HG03469 (cell line): ENCODE measurements at regions not wholly inside any gene's neighbourhood (a gene's known extent, or its start where the extent isn't known, plus 50 kb on each side); places are given as distances from the start of the nearest gene placed in this dataset.

ENCODE experiments used
- ATAC-seq: cut with Tn5 transposase; IDR thresholded peaks from one replicate; pipeline ENCODE4 v1.9.1; 2021; ENCODE audit warnings: mild to moderate bottlenecking, moderate library complexity, moderate number of reproducible peaks; ENCODE audit not compliant: unreplicated experiment

DNA sequence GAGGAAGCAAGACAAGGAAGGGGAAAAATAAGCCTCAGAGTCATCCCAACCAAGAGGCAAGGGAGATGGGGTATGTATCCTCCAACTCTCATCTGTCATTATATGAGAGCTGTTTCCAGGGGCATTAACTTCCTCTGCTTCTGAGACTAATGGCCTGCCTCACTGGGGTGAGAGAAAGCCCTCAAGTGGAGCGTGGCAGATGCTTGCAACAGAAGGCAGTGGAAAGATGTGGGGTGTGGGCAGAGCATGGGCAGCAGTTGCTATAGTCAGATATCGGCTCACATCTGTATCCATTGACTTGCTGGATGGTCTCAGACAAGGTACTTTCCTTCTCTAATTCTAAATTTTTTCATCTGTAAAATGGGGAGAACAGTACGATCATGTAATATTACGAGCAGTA is 81.7 kb upstream of the PLCL2 start:
- no peak for ATAC-seq

DNA sequence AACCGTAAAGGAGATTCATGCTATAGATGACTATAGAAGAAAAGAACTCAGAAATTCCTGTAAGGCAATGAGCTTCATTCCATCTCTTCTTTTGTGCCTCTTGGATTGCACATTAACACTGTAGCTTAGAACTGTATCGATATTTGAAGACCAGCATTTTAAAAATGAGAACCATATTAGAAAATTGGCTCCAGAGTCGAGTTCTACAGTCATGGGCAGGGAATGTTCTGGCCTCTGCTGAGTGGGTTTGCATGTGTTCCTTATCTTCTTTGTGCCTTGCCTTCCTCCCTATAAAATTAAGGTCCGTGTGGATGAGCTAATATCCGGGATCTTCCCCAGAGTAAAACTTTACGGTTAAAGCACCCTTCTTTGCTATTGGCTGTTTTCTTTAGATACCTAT is 77.4 kb upstream of the PLCL2 start:
- no peak for ATAC-seq

DNA sequence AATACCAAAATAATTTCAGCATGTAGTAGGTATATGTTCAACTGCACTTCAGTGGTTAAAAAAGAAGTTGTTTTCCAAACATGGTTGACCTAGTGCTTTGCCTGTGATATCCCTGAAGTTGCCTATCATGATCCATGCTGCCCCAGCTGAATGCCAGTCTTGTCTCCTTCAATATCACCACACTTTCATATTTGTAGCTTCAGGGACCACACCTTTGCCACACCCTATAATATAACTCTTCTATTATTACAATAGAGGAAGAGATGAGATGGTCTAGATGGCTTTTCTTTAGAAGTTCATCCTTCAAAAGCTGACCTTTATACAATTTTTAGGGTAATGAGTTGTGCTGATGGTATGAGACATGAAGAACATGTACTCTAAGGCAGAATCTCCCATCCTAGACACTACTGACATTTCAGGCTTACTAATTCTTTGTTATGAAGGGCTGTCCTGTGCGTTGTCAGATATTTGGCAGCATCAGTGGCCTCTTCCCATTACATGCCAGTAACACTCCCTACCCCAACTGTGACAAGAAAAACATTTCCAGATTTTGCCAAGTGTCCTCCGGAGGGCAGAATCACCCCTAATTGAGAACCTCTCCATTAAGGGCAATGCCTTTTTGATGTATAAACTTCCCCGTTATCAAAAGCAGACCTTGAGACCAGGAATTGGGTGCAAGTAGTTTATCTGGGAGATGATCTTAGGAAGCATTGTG is 76.2 kb upstream of the PLCL2 start:
- no peak for ATAC-seq

- no peak for ATAC-seq
Observed at GRCh38 chr3:16809482-16809881, 75.3 kb upstream of the PLCL2 start.

- ATAC-seq: no peak
Observed at GRCh38 chr3:16809993-16810392, 74.8 kb upstream of the PLCL2 start.

DNA sequence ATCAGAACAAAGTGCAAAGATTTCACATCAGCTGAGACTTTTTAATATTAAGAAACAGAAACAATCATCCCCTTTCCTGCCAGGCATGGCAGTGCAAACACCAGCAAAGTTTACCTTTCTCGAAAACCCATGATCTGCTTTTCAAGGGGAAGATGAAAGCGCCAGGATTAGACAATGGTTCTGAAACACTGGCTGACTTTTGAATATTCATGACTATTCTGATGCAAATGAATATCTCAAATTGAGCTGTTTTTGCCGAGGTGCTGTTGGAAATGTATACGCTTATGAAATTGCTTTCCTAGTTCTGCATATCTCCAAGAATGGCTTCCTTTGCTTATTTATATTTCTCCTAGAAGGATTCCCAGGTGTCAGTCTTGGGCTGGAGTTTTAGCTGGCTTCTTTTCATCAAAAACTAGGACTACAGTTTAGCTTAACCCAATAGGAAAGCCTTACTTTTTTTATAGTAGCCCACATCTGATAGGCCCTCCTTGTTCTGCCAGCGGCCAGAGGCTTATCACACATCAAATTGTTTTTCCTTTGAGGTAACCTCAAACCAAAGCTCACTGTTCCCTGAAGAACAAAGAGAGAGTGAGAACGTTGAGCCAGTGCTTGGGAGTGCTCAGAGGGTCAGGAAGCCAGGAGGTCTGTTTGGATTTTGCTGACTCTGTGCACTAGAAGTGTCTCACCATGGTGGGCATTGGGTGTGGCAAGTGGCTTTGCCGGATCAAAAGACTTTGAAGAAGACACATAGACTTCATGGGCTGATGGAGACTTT is 74.0 kb upstream of the PLCL2 start:
- ATAC-seq: no peak

DNA sequence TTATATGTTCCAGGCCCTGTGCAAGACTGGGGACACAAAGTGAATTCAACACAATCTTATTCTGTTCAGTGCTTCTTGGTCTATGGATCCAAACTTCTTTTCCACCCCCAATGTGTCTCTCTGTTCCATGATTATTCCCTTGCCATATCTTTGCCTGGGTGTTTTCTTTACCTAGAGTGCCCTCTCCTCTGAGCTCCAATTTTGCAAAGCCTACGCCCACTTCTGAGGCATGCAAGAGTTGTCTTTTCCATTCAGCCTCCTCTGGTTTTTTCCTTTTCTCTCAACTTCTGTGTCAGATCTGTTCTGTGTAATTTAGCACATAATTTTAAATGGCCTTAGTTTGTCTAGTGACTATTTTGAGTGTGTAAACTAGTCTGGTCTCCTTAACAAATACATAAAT is 72.8 kb upstream of the PLCL2 start:
- no peak for ATAC-seq

DNA sequence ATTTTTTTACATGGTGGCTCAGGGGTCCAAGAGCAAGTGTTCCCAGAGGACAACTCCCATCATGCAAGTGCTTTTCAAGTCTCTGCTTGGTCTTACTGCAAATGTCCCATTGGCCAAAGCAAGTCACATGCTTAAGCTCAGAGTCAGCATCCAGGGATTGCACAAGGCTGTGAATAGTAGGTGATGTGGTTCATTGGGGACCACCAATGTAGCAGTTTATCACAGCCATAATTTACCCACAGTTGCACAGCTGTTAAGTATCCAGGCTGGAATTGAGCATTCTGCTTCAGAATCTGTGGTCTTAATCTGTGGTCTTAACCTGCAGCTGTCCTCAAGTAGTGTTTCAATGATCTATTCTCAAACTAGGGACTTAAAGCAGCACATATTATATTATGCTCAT is 71.4 kb upstream of the PLCL2 start:
- no peak for ATAC-seq

DNA sequence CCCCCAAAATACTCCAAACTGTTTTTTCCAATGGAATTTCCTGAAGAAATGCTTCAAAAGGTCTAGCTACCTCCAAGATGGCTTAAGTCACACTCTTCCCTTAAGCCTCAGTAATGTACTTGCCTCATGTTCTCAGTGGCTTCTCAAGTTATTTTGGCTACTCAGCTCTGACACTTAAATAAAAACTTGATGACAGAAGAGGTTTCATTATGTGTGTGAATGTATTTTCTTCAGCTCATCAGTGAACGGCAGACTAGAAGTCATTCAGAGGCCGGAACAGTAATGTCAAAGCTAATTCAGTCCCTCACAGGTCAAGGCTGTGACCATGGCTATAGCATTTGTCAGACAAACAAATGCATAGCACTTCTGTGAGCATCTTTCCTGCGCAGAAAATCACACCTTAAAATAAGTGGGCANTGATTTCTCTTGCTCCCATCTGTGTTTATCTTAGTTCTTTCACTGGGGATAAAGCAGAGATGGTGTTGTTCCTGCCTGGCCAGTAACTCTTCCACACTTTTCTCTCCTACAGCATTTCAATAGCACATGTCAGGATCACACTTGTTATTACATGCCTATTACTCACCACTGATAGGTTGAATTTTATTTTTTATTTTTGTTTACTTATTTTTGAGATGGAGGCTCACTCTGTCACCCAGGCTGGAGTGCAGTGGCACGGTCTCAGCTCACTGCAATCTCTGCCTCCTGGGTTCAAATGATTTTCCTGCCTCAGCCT is 68.5 kb upstream of the PLCL2 start:
- ATAC-seq: peak; percentile 91

GRCh38 chr3:16817197-16817596 is 67.6 kb upstream of the PLCL2 start:
- no peak for ATAC-seq

DNA sequence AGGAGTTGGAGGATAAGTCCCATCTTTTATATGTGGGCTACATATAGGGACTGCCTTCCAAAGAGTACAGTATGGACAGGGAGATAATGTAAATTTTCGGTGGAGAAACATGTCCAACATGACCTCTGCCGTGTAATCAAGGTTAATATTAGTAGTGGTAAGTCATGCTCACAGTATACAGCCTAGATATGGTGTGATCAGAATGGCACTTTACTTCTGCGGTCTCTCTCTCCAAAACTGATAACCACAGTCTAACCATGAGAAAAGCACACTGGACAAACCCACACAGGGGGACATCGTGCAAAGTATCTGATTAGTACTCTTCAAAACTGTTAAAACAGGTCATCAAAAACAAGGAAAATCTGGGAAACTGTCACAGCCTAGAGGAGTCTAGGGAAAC is 66.6 kb upstream of the PLCL2 start:
- no peak for ATAC-seq

DNA sequence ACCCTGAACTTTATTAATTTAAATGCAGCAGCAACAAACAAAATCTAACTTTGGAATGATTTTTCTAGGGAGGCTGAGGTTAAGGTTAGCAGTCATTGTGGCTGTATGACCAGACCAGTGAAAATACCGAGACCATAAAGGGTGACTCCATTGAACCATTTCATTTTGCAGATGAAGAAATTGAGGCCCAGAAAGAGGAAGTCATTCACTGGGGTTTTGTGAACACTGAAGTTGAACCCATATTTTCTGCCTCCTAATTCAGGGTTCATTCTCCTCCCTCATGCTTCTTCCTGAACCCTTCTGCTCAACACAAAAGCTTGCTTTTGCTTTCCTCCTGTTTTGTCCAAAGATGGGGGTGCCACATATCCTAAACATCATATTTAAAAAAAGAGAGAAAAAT is 65.8 kb upstream of the PLCL2 start:
- ATAC-seq: no peak

GRCh38 chr3:16820485-16820884 is 64.3 kb upstream of the PLCL2 start:
- ATAC-seq: no peak

GRCh38 chr3:16821053-16821452 is 63.7 kb upstream of the PLCL2 start:
- ATAC-seq: no peak

DNA sequence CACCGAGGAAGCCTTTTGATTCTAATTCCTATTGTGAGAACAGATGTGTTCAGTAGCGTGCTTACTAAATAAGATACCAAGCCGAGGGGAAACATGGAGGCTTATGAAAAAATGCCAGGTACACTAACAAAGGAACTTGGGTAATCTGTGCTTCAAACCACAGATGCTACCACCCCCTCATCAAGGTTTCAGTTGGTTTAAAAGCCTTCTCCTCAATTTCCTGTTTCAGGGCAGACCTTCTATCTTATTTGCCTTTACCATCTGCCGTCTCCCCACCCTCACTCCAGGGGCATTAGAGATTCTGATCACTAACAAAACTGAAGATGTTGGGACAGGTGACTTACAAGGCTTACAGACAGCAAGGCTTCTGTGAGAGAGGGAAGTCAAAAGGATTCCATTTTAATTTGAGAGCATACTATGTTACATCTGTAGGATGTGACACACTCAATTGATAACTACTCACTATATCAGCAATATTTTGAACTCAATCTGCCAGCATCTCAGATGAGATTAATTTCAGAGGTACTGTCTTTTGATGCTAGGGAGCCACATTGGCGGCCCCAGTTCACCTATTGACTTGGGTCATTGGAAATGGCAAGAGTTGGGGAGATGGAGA is 60.6 kb upstream of the PLCL2 start:
- ATAC-seq: peak; percentile 53

- ATAC-seq: no peak
Observed at GRCh38 chr3:16825617-16826204, 59.0 kb upstream of the PLCL2 start.

- no peak for ATAC-seq
Observed at GRCh38 chr3:16828815-16829214, 55.9 kb upstream of the PLCL2 start.

DNA sequence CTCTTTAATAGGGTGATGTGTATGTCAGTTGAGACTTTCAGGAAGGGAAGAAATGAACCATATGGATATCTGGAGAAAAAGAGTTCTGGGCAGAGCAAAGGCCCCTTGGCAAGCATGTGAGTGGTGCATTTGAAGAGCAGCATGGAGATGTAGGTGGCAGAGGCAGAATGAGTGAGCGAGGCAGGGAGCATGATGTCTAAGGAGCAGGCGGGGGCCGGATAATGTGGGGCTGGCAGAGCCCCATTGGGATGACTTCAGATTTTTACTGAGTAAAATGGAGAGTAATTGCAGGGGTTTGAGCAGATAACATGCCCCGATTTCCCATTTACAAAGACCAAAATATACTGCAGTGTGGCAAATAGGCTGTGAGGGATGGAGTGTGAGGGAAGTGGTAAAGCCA is 52.9 kb upstream of the PLCL2 start:
- no peak for ATAC-seq

DNA sequence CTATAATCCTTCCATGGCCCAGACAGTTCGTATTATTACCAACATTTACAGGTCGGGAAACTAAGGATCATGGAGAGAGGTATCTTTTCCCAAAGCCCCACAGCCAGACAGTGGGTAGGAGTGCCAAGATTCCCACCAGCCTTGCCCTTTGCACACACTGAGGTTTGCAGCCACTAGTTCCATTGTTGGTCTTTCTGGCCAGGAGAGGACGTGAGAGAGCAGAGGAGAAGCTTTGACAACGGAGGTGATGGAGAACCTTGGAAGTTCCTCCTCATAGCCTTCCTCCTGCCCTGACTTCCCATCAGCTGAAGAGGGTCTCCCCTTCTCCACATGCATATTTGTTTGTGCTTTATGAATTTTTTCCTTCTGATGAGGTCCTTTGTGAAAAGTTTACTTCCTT is 50.5 kb upstream of the PLCL2 start:
- no peak for ATAC-seq

- ATAC-seq: no peak
Observed at GRCh38 chr3:16834753-16835152, 50.0 kb upstream of the PLCL2 start.
